HG03439 (cell line): ENCODE measurements at regions not wholly inside any gene's neighbourhood (a gene's known extent, or its start where the extent isn't known, plus 50 kb on each side); places are given as distances from the start of the nearest gene placed in this dataset.
A peak's percentile ranks its signal among the peaks of the same experiment; 100 is the strongest.

Experiments
- ATAC-seq: cut with Tn5 transposase; IDR thresholded peaks from one replicate; pipeline ENCODE4 v1.9.1; 2021; ENCODE audit warnings: mild to moderate bottlenecking, moderate library complexity; ENCODE audit not compliant: unreplicated experiment

GRCh38 chr15:31472636-31473384 is 146.2 kb downstream of the KLF13 start:
- ATAC-seq, result peak; percentile 82

GRCh38 chr15:31473385-31474058 is 146.9 kb downstream of the KLF13 start:
- ATAC-seq, result no peak

GRCh38 chr15:31474059-31474868 is 147.6 kb downstream of the KLF13 start:
- ATAC-seq, result no peak

- no peak for ATAC-seq
Measured at GRCh38 chr15:31476236-31476810, 149.7 kb downstream of the KLF13 start.

- ATAC-seq, result no peak
Measured at GRCh38 chr15:31476866-31477265, 150.2 kb downstream of the KLF13 start.

GRCh38 chr15:31477301-31477700 is 150.7 kb downstream of the KLF13 start:
- ATAC-seq, result no peak

GRCh38 chr15:31477851-31478701 is 151.4 kb downstream of the KLF13 start:
- no peak for ATAC-seq

- ATAC-seq, result no peak
Measured at GRCh38 chr15:31478702-31479221, 152.1 kb downstream of the KLF13 start.

GRCh38 chr15:31480356-31481025 is 153.9 kb downstream of the KLF13 start:
- no peak for ATAC-seq

- ATAC-seq, result no peak
Measured at GRCh38 chr15:31481142-31481541, 154.5 kb downstream of the KLF13 start.

- ATAC-seq, result no peak
Measured at GRCh38 chr15:31482122-31482922, 155.7 kb downstream of the KLF13 start.

- no peak for ATAC-seq
Measured at GRCh38 chr15:31483053-31483985, 156.7 kb downstream of the KLF13 start.

GRCh38 chr15:31483986-31484951 is 157.6 kb downstream of the KLF13 start:
- no peak for ATAC-seq

GRCh38 chr15:31484986-31485385 is 158.4 kb downstream of the KLF13 start:
- no peak for ATAC-seq

GRCh38 chr15:31485431-31485830 is 158.8 kb downstream of the KLF13 start:
- no peak for ATAC-seq

- no peak for ATAC-seq
Measured at GRCh38 chr15:31485911-31486461, 159.4 kb downstream of the KLF13 start.
